ENCODE measurements at regions not wholly inside any gene's neighbourhood (a gene's known extent, or its start where the extent isn't known, plus 50 kb on each side); places are given as distances from the start of the nearest gene placed in this dataset.

- Mint-ChIP-seq H3K4me3 (ENCODE audit: unreplicated experiment) (no peak overlapping the region), H3K9me3 (ENCODE audit: unreplicated experiment) (peaks cover 19% of the 10 kb centered on the region), H3K36me3 (ENCODE audit: insufficient read depth, unreplicated experiment) (no peaks in the 10 kb centered on the region), H3K27ac (ENCODE audit: unreplicated experiment) (no peak overlapping the region), H3K4me1 (ENCODE audit: low read depth, unreplicated experiment) (no peaks in the 10 kb centered on the region), H3K27me3 (ENCODE audit: insufficient read depth, unreplicated experiment) (no peaks in the 10 kb centered on the region)
- no peaks in the 10 kb centered on the region for H3K4me1 ChIP-seq
- H3K9me3 ChIP-seq, result no peaks in the 10 kb centered on the region
- TF ChIP-seq CTCF (IDR thresholded peaks at IDR 0.05; ENCODE audit: insufficient read depth in 1 of 2, low read depth in 1 of 2, low read length in 1 of 2, severe bottlenecking in 1 of 2, unreplicated experiment in 1 of 2), result no peak
- no peak for DNase-seq
- H3K36me3 ChIP-seq (ENCODE audit: control insufficient read depth, insufficient read depth, low read length), result no peaks in the 10 kb centered on the region
- POLR2A ChIA-PET, result no interaction called here
- H3K4me3 ChIP-seq (ENCODE audit: low read depth, low read length), result no peak overlapping the region
- H3K27me3 ChIP-seq (replicated peaks; ENCODE audit: control insufficient read depth, insufficient read depth, low read length), result no peaks in the 10 kb centered on the region
- CTCF ChIA-PET, result no interaction called here
- intact Hi-C loops (cut with micrococcal nuclease; ENCODE audit: unreplicated experiment), result no loop called here
- no TSS peak for BruUV-seq (replicated peaks)
These were observed 441.7 kb downstream of the PRELID2 start for GRCh38 chr5:145393426-145393825.

- DNase-seq, result no peak
- intact Hi-C loops (cut with micrococcal nuclease; ENCODE audit: unreplicated experiment), result no loop called here
- no TSS peak for BruUV-seq (replicated peaks)
- ChIA-PET CTCF (no interaction called here), POLR2A (no interaction called here)
- Histone ChIP-seq H3K36me3 (ENCODE audit: control insufficient read depth, insufficient read depth, low read length) (no peaks in the 10 kb centered on the region), H3K9me3 (no peaks in the 10 kb centered on the region), H3K27me3 (replicated peaks; ENCODE audit: control insufficient read depth, insufficient read depth, low read length) (no peaks in the 10 kb centered on the region), H3K4me1 (no peaks in the 10 kb centered on the region), H3K4me3 (ENCODE audit: low read depth, low read length) (no peak overlapping the region)
- TF ChIP-seq CTCF (IDR thresholded peaks at IDR 0.05; ENCODE audit: insufficient read depth in 1 of 2, low read depth in 1 of 2, low read length in 1 of 2, severe bottlenecking in 1 of 2, unreplicated experiment in 1 of 2), result no peak
- H3K4me1 Mint-ChIP-seq (ENCODE audit: low read depth, unreplicated experiment), result no peaks in the 10 kb centered on the region
- H3K4me3 Mint-ChIP-seq (ENCODE audit: unreplicated experiment), result no peak overlapping the region
- peaks cover 19% of the 10 kb centered on the region for H3K9me3 Mint-ChIP-seq (ENCODE audit: unreplicated experiment)
- no peak overlapping the region for H3K27ac Mint-ChIP-seq (ENCODE audit: unreplicated experiment)
- no peaks in the 10 kb centered on the region for H3K27me3 Mint-ChIP-seq (ENCODE audit: insufficient read depth, unreplicated experiment)
- H3K36me3 Mint-ChIP-seq (ENCODE audit: insufficient read depth, unreplicated experiment), result no peaks in the 10 kb centered on the region
These were observed 446.1 kb downstream of the PRELID2 start for GRCh38 chr5:145389047-145389446.

DNA sequence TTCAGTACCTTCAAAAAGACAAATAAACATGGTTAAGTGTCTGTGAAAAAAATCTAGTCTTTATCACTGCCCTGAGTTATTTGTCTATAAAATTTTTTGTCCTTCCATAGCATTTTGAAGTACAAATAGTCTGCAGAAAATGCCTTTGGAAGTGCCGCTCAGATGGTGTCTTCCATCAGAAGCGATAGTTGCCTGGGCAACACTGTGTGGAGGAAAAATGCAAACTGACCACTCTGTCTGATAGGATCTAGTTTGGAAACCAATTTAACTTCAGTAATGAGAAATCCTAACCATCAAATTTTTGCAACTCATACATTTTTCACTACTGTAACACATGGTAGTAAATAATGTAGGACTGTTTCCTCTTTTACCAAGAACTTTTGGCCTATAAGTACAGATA lies 449.9 kb downstream of the PRELID2 start:
- H3K27me3 Mint-ChIP-seq (ENCODE audit: insufficient read depth, unreplicated experiment), result no peaks in the 10 kb centered on the region
- no peak overlapping the region for H3K4me3 Mint-ChIP-seq (ENCODE audit: unreplicated experiment)
- TF ChIP-seq CTCF (IDR thresholded peaks at IDR 0.05; ENCODE audit: insufficient read depth in 1 of 2, low read depth in 1 of 2, low read length in 1 of 2, severe bottlenecking in 1 of 2, unreplicated experiment in 1 of 2), result no peak
- DNase-seq, result no peak
- intact Hi-C loops (cut with micrococcal nuclease; ENCODE audit: unreplicated experiment), result no loop called here
- H3K4me1 Mint-ChIP-seq (ENCODE audit: low read depth, unreplicated experiment), result no peaks in the 10 kb centered on the region
- Histone ChIP-seq H3K36me3 (ENCODE audit: control insufficient read depth, insufficient read depth, low read length) (no peaks in the 10 kb centered on the region), H3K9me3 (peaks cover 7% of the 10 kb centered on the region), H3K27me3 (replicated peaks; ENCODE audit: control insufficient read depth, insufficient read depth, low read length) (no peaks in the 10 kb centered on the region), H3K4me1 (no peaks in the 10 kb centered on the region), H3K4me3 (ENCODE audit: low read depth, low read length) (no peak overlapping the region)
- peaks cover 4% of the 10 kb centered on the region for H3K9me3 Mint-ChIP-seq (ENCODE audit: unreplicated experiment)
- H3K27ac Mint-ChIP-seq (ENCODE audit: unreplicated experiment), result no peak overlapping the region
- ChIA-PET CTCF (no interaction called here), POLR2A (no interaction called here)
- BruUV-seq (replicated peaks), result no TSS peak
- no peaks in the 10 kb centered on the region for H3K36me3 Mint-ChIP-seq (ENCODE audit: insufficient read depth, unreplicated experiment)
